HG02678 (cell line): ENCODE measurements at regions not wholly inside any gene's neighbourhood (a gene's known extent, or its start where the extent isn't known, plus 50 kb on each side); places are given as distances from the start of the nearest gene placed in this dataset.

Source experiments
- ATAC-seq: cut with Tn5 transposase; IDR thresholded peaks from one replicate; pipeline ENCODE4 v1.9.1; 2021; ENCODE audit warnings: mild to moderate bottlenecking, moderate library complexity; ENCODE audit not compliant: unreplicated experiment

DNA sequence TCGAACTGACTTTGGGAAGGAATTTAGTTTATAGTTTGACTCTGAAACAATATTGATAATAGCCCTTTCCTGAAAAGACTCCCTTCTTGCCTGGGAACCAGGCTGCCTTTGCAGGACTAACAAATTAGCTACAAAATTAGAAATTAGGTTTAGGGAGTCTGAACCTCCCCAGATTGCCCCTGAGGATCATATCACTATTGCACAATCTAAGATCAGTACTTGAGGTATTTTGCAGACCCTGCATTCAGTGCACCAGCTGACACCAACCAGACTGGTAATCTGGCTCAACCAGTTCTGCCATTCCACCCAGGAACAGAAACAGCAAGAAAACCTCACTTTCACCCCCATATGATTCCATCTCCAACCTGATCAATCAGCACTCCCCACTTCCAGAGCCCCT is 131.8 kb upstream of the GALNT5 start:
- no peak for ATAC-seq

DNA sequence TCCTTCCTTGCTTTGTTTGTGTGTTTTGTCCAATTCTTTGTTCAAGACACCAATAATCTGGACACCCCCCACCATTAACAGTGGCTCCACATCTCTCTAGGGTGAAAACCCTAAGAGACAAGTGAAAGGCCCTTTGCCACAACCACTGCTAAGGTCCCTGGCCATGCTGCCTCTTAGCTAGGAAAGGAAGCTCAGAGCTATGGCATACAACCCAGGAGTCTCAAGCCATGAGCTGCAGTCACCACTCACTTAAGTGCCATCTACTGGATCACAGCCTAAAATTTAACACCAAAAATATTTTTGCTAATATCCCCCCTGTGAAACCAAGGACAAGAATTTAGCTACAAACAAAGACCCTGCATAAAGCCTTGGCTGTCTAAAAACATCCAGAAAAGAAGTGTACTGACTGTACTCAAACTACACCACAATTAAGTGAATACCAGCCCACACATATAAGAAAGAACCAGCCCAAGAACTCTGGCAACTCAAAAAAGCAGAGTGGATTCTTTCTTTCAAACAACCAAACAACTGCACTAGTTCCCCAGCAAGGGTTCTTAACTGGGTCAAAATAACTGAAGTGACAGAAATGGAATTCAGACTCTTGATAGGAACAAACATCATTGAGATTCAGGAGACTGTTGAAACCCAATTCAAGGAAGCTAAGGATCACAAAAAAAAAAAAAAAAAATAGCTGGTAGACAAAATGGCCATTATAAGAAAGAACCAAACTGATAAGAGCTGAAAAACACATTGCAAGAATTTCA is 130.1 kb upstream of the GALNT5 start:
- no peak for ATAC-seq

DNA sequence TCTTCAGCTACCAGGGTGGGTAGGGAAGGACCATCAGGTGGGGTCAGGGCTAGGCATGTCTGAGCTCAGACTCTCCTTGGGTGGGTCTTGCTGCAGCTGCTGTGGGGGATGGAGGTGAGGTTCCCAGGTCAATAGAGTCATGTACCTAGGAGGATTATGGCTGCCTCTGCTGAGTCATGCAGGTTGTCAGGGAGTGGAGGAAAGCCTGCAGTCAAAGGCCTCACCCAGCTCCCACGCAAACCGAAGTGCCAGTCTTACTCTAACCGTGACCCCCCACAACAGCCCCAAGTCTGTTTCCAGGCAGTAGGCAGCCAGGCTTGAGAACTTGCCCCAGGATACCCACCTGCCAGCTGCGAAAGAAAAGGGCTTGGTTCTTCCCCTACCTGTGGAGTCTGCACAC is 113.6 kb upstream of the GALNT5 start:
- no peak for ATAC-seq

DNA sequence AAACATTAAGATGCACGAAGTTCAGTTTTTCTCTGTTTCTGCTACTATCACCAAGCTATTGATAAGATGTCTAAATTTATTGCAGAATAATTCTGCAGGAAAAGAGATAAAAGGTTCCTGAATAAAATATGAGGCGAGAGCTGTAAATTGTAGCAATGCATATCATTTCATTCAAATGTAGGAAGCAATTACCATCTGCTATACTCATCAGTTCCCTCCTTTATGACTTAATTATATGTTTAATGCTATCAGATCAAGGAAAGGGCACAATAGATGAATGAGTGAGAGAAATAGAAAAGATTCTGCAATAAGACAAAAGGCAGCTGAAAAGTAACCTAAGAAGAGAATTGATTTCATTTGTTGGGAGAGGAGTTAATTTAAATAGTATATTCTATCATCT is 108.2 kb upstream of the GALNT5 start:
- ATAC-seq = no peak

DNA sequence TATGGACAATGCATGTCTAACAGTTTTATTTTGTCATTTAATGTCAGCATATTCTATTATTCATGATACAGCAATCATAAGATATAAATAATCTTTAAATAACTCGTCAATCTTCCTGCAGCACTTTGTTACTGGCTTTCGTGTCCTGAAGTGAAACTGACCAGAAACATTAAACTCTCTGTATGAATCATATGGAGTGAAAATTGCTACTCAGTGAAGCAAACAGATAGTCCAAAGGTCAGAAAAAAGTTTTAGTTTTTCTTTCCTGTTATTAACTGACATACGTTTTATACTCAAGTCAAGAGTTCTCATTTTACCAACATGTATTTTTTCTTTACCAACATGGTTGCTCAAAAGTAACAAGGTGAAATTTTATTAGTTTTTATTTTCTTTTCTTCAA is 106.8 kb upstream of the GALNT5 start:
- ATAC-seq = peak; percentile 90

DNA sequence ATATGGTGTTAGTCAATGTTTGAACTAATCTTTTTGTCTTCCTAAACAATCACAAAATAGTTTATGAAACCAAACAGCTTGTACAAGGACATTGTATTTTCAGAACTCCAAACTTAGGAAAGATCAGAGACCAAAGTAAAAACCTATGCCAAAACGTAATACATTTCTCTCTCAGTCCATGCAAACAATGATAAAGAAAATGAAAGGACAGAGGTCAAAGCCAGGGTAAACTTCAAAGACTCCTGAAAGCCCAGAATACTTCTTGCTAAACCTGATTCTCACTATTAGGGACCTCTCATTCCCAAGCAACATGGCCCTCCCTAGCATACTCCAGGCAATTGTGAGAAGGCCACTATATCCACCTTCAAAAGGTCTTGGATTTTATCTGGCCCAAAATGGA is 105.1 kb upstream of the GALNT5 start:
- ATAC-seq = no peak

DNA sequence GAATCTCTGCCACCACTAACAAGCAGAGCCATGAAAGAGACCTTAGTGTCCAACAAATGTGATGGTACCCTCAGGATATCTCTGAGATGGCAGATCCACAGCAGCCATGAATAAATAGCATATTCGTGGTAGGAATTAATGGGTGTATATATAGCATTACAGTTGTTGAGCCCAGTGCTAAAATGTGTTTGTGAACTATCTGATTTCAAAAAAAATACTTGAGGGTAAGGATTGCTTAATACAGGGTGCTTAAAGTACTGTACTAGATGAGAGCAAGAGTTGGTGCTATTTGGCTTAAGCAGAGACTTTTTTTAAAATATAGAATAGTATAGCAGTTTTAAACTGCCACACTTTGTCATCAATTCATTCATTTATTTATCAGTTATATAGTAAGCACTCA is 101.5 kb upstream of the GALNT5 start:
- ATAC-seq = no peak

DNA sequence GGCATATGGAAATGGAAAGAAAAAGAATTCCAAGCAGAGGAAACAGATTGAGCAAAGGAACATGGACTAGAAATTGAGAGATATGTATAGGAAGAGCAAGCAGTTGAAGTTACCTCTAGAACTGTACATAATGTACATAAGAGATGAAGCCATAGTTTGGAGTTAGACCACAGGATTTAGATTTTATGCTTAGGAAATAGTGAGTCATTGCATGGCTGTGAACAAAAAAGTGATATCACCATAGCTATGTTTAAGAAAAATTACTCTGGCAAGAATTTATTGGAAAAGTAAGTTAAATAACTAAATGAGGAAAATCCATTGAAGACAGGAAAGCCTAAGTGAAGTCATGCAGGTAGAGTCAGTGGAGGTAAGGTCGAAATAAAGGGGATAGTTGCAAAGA is 99.4 kb upstream of the GALNT5 start:
- ATAC-seq = no peak

DNA sequence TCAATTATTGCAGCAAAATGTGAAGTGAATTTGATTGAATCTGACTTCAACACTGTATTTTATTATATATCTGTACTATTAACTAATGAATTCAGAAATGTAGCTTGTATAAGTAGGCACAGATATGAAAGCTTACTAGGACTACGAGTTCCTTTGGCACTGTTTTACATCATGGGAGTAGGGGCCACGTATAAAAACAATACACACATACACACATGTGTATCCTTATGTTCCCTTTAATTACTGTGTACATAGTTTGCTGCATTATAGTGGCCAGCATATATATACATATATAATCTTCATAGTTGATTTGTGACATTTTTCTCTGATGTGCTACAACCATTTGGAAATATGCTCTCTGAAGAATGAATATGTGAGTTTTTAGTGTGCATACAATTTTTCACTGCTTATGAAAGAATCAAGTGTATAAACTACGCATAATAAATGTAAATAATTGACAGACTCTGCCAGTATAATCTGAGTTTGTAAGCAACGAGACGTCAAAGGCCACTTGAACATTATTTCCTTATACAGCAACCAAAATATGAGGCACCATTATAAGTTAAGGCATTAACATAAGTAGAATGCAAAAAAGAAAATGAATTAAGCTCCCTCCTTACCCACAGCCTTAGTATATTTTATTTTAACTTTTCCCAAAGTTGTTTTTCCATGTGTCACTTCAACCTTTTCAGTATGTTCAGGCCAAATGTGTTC is 98.1 kb upstream of the GALNT5 start:
- no peak for ATAC-seq

DNA sequence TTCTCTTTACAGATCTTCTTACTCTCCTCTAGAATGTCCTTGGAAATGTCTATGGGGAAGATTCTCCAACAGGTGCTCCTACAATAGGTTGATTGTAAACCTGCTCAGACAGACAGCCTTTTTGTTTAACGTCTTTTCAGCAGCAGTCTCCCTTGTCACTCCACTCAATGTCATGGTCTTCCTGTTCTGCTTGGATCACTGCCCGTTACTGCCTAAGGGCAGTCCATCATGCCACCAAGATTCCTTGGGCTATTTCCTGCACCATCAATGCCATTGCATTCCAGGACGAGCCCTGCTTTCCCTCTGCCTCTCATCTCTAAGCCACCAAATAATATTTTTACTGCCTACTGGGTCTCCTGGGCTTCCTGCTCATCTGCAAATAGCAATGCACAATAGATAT is 97.4 kb upstream of the GALNT5 start:
- ATAC-seq = no peak

DNA sequence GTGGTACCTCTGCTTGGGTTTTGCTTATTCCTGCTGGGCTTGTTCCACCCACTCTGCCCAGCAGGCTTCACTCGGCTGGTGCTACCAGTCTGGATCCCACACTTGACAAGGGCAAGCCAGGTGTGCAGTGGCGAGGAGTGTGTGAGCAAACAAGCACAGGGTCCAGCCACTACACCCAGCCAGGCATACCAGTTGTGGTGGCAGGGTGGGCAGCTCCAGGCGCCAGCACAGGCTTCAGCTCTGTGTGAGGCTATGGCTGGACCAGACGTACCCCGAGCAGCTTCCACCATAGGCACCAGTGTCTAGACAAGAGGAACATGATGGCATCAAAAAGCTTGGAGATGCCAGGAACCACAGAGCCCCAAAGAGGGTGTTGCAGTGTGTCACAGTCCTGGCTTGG is 93.1 kb upstream of the GALNT5 start:
- ATAC-seq = no peak

DNA sequence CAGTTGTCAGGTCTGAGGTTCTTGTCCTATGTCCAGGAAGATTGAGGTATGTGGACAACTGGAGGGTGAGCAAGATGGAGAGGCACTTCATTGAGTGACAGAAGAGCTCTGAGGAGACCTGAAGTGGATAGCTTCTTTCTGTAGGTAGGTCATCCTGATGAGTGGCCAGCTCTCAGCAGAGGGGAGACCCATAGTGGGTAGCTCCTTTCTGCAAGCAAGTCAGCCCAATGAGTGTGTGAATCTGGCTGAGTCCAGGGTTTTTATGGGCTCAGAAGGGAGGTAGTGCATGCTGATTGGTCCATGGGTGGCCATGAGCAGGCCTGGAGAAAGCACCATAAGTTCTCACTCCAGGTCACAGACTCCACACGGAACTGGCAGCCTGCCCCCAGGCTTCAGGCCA is 92.6 kb upstream of the GALNT5 start:
- no peak for ATAC-seq

DNA sequence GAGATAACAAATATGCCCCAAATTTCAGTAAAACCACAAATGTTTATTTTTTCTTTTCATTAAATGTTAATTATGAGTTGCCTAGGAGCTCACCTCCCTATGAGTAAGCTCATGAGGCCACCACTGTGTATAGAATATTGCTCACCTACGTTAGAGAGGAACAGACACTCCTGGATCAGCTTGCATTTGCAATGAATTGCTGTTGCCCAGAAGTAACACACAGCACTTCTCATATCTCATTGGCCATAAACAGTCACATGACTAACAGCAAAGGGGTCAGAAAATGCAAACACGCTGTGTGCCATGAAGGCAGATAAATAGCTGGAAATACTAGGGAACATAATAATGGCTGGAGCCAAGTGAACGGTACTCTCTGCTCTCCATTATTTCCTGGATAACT is 89.0 kb upstream of the GALNT5 start:
- no peak for ATAC-seq

DNA sequence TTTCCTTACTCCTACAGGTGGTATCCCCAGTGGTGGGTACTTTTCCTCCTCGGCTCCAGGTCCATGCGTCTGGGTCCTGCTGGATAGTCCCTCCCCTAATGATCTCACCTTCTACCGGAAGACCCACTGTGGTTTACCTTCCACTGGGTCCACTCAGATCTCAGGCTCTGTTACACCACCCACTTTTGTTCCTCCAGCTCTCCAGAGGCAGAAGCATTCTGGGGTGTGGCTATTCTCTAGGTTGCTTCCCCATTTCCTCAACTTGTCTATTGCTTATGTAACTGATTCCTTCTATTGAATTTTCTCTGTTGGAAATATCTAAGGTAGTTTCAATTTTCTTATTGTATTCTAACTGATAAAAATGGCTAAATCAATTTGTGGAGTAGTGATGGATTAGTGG is 87.6 kb upstream of the GALNT5 start:
- no peak for ATAC-seq

DNA sequence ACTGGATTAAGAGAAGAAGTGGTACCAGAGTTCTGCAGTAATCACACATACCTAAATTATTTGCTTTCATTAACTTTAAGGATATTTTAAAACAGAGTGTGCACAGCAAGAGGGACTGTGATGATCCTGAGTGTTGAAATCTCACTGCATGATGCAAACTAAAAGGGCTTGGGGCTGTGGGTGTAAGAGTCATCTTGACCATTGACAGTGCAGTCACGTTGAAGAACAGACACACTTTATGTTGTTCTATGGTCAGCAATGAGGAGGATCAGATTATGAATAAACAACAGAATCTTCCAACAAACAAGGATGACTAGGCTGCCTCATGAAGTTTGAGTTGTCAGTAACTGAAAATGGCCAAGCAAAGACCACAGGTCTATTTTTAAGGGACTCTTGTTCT is 87.2 kb upstream of the GALNT5 start:
- ATAC-seq = no peak

DNA sequence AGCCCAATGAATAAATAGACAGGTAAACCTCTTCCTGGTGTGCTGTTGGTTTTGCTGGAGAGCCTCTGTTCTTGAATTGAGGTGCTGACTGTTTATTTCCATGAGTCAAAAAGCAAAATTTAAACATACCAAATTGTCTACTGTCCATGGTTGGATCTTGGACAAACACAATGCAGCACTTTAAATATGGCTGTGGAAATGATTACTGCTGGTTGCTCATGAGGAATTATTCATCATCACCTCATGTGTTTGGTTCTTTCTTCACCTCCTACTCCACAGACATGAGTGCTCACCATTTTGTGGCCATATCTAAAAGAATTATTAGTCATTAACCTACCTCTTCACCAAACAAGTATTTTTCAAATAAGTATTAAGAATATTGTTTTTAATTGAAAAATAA is 85.3 kb upstream of the GALNT5 start:
- no peak for ATAC-seq

DNA sequence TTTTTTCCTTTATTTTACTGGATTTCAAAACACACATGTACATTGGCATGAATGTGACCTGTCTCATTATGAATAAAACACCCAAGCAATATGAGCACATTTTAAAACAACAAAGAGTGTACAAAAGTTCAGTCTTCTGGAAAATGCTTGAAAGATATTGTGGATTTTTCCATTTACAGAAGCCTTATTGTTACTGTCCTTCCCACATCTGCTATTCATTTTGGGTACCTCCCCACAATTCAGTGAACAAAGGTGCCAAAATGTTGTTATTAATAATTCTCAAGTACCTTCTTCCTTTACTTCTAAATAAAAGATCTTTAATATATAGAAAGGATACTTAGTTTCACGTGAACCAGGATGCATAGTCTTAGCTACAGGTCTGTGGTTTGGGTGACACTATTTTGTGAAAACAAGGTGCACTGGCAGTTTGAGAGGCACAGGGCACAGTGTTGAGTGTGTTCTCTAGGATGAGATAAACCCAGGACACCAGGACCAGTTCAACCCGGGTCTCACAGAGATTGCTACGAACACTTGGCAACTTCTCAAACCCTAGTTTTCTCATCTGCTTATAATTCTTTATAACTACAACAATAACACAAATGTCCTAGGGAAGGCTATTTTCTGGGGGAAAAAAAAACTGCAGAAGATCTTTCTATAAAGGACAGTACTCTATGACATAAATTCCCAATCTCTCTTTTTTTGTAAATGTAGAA is 84.5 kb upstream of the GALNT5 start:
- ATAC-seq = no peak

DNA sequence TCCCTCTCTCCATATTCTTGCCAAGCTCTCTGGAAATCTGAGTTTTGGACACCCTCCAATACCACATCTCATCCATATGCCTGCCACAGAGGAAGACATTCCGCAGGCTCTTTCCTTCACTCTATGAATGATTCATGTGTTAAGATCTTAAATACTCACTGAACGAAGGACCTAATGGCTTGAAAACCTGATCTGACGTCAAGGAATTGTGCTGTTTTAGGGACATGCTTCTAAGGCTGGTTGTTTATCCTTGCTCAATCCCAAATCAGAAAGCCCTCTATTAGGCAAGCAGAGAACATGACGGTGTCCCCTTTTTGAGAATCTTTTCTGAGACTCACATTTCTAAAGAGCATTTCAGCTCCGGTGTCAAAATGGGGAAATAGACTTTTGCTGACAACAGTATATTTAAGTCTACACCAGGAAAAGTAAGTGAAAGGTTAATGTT is 83.7 kb upstream of the GALNT5 start:
- no peak for ATAC-seq

DNA sequence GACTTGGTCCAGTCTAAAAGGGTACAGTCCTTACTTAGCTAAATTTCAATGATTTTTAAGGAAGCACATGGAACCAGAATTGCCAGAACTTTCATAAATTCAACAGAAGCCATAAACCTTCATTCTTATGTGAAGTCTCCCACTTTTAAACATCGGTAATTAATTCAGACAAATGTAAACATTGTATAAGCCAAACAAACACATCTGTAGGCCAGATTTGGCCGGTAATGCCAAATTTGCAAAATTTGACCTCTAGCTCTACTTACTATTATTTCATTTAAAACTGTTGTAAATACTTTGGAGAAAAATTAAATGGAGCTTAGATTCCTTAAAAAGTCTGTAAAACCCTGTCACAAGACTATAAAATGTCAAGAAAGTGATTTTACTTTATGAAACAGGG is 83.2 kb upstream of the GALNT5 start:
- ATAC-seq = no peak

DNA sequence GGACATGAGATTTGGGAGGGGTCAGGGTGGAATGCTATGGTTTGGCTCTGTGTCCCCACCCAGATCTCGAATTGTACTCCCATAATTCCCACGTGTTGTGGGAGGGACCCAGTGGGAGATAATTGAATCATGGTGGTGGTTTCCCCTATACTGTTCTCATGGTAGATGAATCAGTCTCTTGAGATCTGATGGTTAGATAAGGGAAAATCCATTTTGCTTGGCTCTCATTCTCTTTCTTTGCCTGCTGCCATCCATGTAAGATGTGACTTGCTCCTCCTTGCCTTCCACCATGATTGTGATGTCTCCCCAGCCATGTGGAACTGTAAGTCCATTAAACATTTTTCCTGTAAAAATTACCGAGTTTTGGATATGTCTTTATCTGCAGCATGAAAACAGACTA is 80.9 kb upstream of the GALNT5 start:
- no peak for ATAC-seq

DNA sequence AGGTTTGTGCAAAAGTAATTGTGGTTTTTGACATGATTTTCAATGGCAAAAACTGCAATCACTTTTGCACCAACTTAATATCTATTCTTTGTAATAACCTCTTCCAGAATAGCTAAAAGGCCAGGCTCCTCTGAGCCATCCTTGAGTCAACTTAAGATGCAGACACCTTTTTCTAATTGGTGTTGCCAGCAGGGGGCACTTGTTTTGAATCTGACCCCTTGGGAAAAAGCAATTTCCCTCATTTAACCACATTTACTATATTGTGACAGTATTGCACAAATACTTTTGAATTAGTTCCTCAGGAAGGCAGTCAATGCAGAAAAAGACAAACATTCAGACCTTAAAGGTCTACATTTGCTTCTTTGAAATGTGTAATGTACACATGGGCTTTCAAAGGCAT is 78.6 kb upstream of the GALNT5 start:
- ATAC-seq = no peak
